GM18951 (cell line): ENCODE measurements at regions not wholly inside any gene's neighbourhood (a gene's known extent, or its start where the extent isn't known, plus 50 kb on each side); places are given as distances from the start of the nearest gene placed in this dataset.

Experiments used
- POLR2A ChIP-seq: IDR thresholded peaks from 4 replicates; pipeline ENCODE4 v1.6.1; 2011; ENCODE audit warnings: mild to moderate bottlenecking; ENCODE audit not compliant: insufficient read length, insufficient read depth; ENCODE audit errors: extremely low read depth
- in situ Hi-C: fragments of 300-500 bp; cut with MboI; formaldehyde crosslinking; loops from one replicate; pipeline ENCODE4 v1.12.0; 2022; ENCODE audit warnings: low sequenced_read_pairs, mixed read lengths, inconsistent platforms; ENCODE audit not compliant: unreplicated experiment

- TF ChIP-seq POLR2A, result no peak
- in situ Hi-C loops, result no loop called here
Observed at GRCh38 chr19:32189956-32190706, 155.3 kb upstream of the ZNF507 start.

GRCh38 chr19:32191921-32192320 is 153.5 kb upstream of the ZNF507 start:
- TF ChIP-seq POLR2A, result no peak
- in situ Hi-C loops, result no loop called here

DNA sequence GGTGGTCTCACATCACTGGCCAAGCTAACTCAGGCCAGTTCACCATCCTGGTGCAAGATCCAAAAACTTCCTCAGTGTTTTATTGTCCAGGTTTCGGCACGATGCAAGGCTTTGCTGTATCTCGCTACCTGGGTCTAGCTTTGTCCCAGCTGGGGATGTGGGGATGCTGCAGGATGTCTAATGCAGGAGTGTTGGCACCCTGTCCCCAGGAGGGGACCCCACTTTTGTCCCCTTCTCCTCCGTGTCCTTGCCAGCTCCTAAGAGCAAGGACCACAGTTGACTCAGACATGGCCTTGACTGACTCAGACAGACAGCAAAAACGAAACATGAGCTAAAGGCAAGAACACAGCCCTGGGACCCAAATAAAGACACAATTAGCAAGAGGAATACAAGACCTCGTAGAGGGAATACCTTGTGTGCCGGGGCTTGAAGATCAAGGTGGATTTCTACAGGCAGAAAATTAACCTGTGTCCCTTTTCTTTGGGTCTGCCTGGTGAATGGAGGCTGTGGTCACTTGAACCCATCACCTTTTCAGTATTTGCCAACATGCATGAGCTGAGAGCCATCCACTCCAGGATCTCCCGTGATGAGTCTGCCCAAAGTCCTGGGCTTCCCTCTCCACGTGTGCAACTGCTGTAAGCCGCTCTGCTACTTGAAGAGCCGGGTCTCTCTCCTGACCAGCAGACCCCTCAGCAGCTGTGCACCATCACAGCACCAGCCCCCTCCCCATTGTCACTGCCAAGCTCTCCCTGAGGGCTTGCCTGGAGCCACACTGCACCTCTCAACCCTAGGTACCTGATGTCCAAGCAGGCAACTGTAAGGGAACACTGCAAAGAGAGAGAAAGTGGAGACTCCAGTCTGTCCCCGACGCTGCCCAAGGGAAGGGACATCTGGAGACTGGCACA is 149.5 kb upstream of the ZNF507 start:
- in situ Hi-C loops, result no loop called here
- no peak for TF ChIP-seq POLR2A

DNA sequence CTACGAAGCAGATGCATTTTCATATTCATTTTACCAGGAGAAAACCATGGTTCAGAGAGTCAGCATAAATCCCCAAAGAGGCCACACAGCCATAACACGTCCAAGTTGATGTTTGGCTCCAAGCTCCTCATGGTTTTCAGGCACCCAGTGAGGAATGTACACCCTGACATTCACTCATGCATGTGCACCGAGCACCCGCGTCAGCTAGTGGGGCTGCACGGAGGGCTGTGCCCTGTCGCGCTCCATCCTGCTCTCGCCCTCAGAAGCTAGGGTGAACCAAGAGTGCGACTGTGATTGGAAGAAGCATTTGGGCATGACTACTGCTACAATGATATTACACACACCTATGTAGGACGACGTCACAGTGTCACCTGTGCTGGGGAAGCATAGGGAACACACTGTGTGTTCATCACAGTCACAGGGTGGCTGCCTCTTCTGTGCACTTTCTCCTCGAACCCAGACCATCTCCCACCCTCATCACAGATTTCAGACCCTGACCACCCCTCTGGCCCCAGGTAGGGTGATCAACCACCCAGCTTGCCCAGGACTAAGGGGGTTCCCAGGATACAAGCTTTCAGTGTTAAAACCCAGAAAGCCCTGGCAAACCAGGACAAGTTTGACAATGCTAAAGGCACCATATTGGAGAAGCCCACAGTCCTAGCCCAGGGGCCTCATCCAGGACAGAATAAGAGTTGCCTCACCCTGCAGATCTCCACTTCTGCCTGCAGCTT is 148.6 kb upstream of the ZNF507 start:
- in situ Hi-C loops, result no loop called here
- TF ChIP-seq POLR2A, result no peak

DNA sequence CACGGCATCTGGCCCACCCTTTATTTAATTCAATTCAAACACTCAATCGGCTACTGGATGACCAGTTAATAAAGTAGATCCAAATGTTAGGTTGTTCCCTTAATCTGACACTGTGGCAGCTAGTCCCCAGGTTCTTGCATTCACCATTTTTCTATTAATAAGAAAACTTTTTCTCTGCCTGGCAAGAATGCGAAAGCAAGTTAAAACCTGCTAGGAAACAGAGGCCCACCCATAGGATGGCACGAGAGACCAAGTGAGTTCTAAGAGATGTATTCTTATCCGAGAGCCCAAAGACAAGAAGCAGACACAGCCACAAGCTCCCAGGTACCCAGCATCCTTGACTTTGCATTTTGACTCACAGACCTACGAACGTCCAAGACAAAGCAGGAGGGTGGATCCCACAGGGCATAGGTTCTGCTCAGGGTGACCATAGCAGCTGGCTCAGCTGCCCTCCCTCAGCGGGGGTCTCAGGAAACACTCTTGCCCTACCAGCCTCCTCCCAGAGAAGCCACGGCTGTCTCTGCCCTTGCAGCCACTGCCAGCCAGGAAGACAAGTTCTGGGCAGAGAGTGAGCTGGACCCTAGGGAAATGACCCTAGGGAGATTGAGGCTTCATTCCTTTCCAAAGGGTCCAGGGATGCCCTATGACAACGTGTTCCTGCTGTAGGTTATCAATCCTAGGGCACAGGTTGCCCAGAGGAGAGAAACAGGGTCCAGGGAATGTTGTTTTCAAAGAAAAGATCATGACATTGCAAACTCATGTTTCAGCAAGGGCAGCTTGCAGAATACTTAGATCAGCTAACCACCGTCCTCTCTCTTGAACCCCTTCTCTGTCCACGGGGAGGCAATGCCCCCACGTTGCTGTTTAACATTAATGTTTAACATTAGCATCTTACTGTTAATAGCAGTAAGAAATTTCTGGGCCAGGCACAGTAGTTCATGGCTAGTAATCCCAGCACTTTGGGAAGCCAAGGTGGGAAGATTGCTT is 147.2 kb upstream of the ZNF507 start:
- no peak for TF ChIP-seq POLR2A
- in situ Hi-C loops, result no loop called here

GRCh38 chr19:32199501-32200040 is 145.8 kb upstream of the ZNF507 start:
- in situ Hi-C loops, result no loop called here
- TF ChIP-seq POLR2A, result no peak

- in situ Hi-C loops, result no loop called here
- no peak for TF ChIP-seq POLR2A
Observed at GRCh38 chr19:32200312-32201038, 144.9 kb upstream of the ZNF507 start.

- no peak for TF ChIP-seq POLR2A
Observed at GRCh38 chr19:32201211-32201610, 144.2 kb upstream of the ZNF507 start.

DNA sequence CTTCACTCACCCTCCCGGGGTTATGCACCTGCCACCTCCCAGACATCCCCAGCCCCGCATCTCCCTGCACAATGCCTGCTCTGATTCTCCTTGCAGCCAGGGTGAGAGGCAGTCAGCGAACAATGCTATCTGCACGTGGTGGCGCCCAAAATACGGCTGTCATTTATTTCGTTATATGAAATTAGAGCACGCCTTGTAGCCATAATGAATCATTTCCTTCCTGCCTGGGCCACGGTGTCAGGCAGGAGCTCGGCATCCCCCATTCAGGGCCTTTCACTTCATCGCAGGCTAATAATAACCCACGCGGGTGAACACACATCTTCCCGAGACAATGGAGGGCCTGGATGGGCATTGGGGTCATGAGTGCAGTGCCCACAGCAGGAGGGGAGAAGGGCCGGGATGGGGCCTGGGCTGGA is 143.8 kb upstream of the ZNF507 start:
- in situ Hi-C loops, result no loop called here
- TF ChIP-seq POLR2A, result no peak

More at GRCh38 chr19:32201211-32201610, 144.2 kb upstream of the ZNF507 start:
- in situ Hi-C loops, result no loop called here

GRCh38 chr19:32202244-32202643 is 143.2 kb upstream of the ZNF507 start:
- in situ Hi-C loops, result no loop called here
- TF ChIP-seq POLR2A, result no peak

GRCh38 chr19:32203161-32203560 is 142.2 kb upstream of the ZNF507 start:
- no peak for TF ChIP-seq POLR2A
- in situ Hi-C loops, result no loop called here
